Ovary (tissue), 7 donors: ENCODE measurements at regions not wholly inside any gene's neighbourhood (a gene's known extent, or its start where the extent isn't known, plus 50 kb on each side); places are given as distances from the start of the nearest gene placed in this dataset.
A peak's percentile ranks its signal among the peaks of the same experiment; 100 is the strongest.

Experiments
- DNase-seq, 5 donors: peaks; one replicate each; pipeline ENCODE4 v3.0.0-alpha.2; 2019 to 2020
- H3K27ac ChIP-seq, 2 donors: fragments of 200-600 bp; one replicate each; pipeline versions ENCODE4 v1.5.1 to v1.8.0; 2019 to 2022
- H3K27me3 ChIP-seq: fragments of 200-600 bp; one replicate; pipeline ENCODE4 v1.8.0; 2022
- H3K36me3 ChIP-seq: fragments of 200-600 bp; sonication (generic); one replicate; pipeline ENCODE4 v1.5.1; 2019
- H3K4me1 ChIP-seq: one replicate; pipeline ENCODE4 v1.8.1; 2013; ENCODE audit warnings: mild to moderate bottlenecking, moderate library complexity; ENCODE audit not compliant: insufficient read depth
- H3K4me3 ChIP-seq: fragments of 200-600 bp; sonication (generic); one replicate; pipeline ENCODE4 v1.5.1; 2017
- H3K9me3 ChIP-seq, 2 donors: fragments of 200-600 bp in 1 of 2; sonication (generic) in 1 of 2; one replicate each; pipeline versions ENCODE4 v1.5.1 to v1.8.1; 2013 to 2019; ENCODE audit warnings: mild to moderate bottlenecking in 1 of 2, moderate library complexity in 1 of 2
- EP300 ChIP-seq: sonication (generic); formaldehyde crosslinking; IDR thresholded peaks from one replicate; pipeline ENCODE4 v1.6.1; 2017; ENCODE audit warnings: antibody characterized with exemption
- POLR2A ChIP-seq: fragments of 450-650 bp; IDR thresholded peaks from one replicate; pipeline ENCODE4 v1.6.1; 2017; ENCODE audit warnings: antibody characterized with exemption, mild to moderate bottlenecking, moderate library complexity
- WGBS, 3 donors: extraction: QIAGEN DNeasy Blood & Tissue Kit in 1 of 3; methylation state at CpG; one replicate each; pipeline versions ENCODE4 v1.1.5 to v1.1.7; 2013 to 2017; 5-methylcytosine and 5-hydroxymethylcytosine counted together
- intact Hi-C, 4 donors: fragments of 100-400 bp; cut with DNase I; formaldehyde crosslinking; loops; one replicate each; pipeline versions ENCODE4 v1.11.0 to v1.15.1; 2022 to 2023
- TF ChIP-seq, protein P1 (sequence below), 3 donors: fragments of 450-650 bp in 2 of 3; fragments of 200-600 bp in 1 of 3; IDR thresholded peaks; one replicate each; pipeline versions ENCODE4 v1.5.1 to v1.8.0; 2016 to 2022; ENCODE audit warnings: antibody characterized with exemption in 3 of 3, mild to moderate bottlenecking in 1 of 3
- donor health status: DM: no; HTN: no; CAD: no; lungs with moderate emphysema.
- donor health status: DM: no; HTN: no; CAD: no.
- donor health status: Bipolar disorder and iron deficiency.
- donor health status: DM: no; HTN: no; CAD: no.
- donor health status: DM: yes; HTN: yes; CAD: no.

DNA sequence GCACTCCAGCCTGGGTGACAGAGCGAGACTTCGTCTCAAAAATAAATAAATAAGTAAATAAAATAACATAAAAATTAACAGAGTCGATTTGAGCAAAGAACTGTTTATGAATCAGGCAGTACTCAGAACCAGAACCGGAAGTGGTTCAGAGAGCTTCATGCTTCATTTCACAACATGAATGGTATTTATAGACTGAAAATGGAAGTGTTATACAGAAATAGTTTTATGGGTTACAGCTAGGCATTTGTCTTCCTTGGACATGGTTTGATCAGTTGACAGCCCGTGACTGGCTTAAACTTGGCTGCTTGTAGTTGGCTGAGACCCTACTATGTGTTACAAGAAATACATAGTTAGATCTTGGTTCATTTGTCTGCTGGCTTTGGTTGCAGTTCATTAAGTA, 216.0 kb upstream of the MCTP2 start:
- DNase-seq = no peak
- TF ChIP-seq EP300 (no peak), POLR2A (no peak)
- TF ChIP-seq, protein P1, sequence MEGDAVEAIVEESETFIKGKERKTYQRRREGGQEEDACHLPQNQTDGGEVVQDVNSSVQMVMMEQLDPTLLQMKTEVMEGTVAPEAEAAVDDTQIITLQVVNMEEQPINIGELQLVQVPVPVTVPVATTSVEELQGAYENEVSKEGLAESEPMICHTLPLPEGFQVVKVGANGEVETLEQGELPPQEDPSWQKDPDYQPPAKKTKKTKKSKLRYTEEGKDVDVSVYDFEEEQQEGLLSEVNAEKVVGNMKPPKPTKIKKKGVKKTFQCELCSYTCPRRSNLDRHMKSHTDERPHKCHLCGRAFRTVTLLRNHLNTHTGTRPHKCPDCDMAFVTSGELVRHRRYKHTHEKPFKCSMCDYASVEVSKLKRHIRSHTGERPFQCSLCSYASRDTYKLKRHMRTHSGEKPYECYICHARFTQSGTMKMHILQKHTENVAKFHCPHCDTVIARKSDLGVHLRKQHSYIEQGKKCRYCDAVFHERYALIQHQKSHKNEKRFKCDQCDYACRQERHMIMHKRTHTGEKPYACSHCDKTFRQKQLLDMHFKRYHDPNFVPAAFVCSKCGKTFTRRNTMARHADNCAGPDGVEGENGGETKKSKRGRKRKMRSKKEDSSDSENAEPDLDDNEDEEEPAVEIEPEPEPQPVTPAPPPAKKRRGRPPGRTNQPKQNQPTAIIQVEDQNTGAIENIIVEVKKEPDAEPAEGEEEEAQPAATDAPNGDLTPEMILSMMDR (IDR thresholded peaks at IDR 0.05) = no peak
- Histone ChIP-seq H3K36me3 (no peaks in the 10 kb centered on the region), H3K4me1 (no peaks in the 10 kb centered on the region), H3K27ac (no peak overlapping the region), H3K4me3 (no peak overlapping the region), H3K9me3 (no peaks in the 10 kb centered on the region), H3K27me3 (no peaks in the 10 kb centered on the region)
- 88 to 91% (median 89%) methylated on average over 5 of the region's 5 CpGs for WGBS, 3 donors
- intact Hi-C loops = loop anchor here in 1 of 4 donors (10.0 kb wide), 1 partner anchor 191 kb away; no protein-coding TSS in a partner anchor

DNA sequence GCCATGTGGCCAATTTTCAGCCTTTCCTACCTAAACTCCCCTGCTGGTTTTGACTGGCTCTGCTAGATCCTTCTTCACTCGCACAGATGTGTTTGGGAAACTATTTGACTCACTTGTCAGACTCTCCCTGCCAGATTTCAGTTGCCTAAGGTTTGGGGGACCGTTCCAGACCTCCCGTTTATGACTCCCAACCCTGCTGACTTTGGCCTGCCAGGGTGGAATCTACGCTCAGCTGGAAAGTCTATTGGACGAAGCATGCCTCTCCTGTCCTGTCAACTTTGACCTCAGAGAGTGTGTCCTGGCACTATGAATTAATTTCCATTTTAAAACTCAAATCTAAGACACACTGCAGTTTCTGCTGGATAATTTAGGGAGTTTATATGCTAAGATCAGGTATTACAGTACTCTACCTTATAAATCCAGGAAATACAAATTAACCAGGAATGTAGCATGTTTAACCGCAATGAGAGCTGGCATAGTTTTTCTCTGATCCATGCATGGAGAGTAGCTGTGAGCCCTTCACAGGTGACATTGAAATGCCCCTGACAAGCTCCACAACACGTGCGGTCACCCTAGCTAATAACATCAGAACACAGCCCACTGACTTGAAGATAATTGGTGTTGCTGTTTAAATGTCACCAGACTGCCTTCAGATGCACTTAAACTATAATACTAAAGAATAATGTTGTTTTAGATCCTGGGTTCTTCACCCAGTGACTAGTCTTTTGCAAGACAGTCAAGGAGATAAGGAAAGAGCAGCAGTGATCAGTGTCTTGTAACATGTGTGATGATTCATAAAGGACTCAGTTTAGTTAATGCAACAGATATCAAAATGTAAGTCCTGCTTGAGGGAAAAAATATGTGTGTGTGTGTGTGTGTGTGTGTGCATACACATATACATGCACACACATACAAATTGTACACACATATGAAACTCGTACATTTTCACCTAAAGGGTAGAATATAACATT, 223.0 kb upstream of the MCTP2 start:
- Histone ChIP-seq H3K27ac (no peak overlapping the region), H3K27me3 (no peaks in the 10 kb centered on the region), H3K4me3 (no peak overlapping the region), H3K4me1 (peaks cover 2% of the 10 kb centered on the region), H3K9me3 (no peaks in the 10 kb centered on the region), H3K36me3 (no peaks in the 10 kb centered on the region)
- 77 to 83% (median 79%) methylated on average over 9 of the region's 9 CpGs for WGBS, 3 donors
- DNase-seq = no peak
- intact Hi-C loops = no loop called here
- TF ChIP-seq, protein P1 (IDR thresholded peaks at IDR 0.05) = no peak
- TF ChIP-seq POLR2A (no peak), EP300 (no peak)

DNA sequence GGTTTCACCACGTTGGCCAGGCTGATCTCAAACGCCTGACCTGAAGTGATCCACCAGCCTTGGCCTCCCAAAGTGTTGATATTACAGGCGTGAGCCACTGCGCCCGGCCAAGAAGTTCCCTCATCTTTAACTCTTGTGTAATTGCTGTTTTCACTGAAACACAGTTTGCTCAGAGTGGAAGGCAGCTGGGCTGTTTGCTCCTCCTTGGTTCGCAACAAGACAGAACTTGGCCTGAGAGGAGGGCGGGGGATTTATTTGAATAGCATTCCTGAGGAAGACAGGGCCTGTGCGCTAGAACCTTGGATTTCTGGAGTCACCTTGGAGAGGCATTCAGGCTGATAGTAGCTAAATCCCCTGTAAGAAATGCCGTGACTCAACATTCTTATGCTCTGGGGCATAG, 226.7 kb upstream of the MCTP2 start:
- intact Hi-C loops = no loop called here
- no peaks in the 10 kb centered on the region for H3K27me3 ChIP-seq
- no peaks in the 10 kb centered on the region for H3K36me3 ChIP-seq
- WGBS, 3 donors = 14 to 45% (median 24%) methylated on average over 9 of the region's 9 CpGs
- H3K27ac ChIP-seq = no peak overlapping the region
- H3K4me3 ChIP-seq = no peak overlapping the region
- H3K9me3 ChIP-seq = no peaks in the 10 kb centered on the region
- DNase-seq = peak; percentile 27 to 71 (median 37)
- TF ChIP-seq, protein P1 (IDR thresholded peaks at IDR 0.05) = no peak
- TF ChIP-seq POLR2A (no peak), EP300 (no peak)
- H3K4me1 ChIP-seq = peaks cover 2% of the 10 kb centered on the region

DNA sequence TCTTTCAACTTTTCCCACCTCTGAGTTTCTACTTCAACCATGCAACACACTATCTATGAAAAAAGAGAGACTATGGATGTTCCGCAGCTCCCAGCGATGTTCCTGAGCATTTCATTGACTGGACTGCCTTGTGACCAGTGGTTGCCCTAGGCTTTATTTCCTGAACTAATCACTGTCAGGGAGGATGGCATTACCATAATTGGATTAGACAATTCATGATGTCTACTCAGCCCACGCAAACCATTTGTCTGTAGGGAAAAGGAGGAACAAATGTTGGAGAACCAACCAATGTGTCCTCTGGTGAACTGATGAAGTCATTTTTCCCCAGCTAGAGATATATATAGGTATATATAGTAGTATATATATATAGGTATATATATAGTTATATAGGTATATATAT, 229.3 kb upstream of the MCTP2 start:
- Histone ChIP-seq H3K4me1 (peaks cover 2% of the 10 kb centered on the region), H3K36me3 (no peaks in the 10 kb centered on the region), H3K27ac (no peak overlapping the region), H3K27me3 (no peaks in the 10 kb centered on the region), H3K9me3 (no peaks in the 10 kb centered on the region), H3K4me3 (no peak overlapping the region)
- DNase-seq = no peak
- 96 to 99% (median 98%) methylated on average over 3 of the region's 3 CpGs for WGBS, 3 donors
- intact Hi-C loops = no loop called here
- TF ChIP-seq POLR2A (no peak), EP300 (no peak)
- TF ChIP-seq, protein P1 (IDR thresholded peaks at IDR 0.05) = no peak
